Nephron progenitor cell (in vitro differentiated cells): ENCODE measurements at regions not wholly inside any gene's neighbourhood (a gene's known extent, or its start where the extent isn't known, plus 50 kb on each side); places are given as distances from the start of the nearest gene placed in this dataset.

Experiments
- DNase-seq: peaks from one replicate; pipeline ENCODE4 v3.0.0; 2021
- H3K27ac Mint-ChIP-seq: 2 replicates; pipeline ENCODE4 v1.8.0; 2021; ENCODE audit warnings: mild to moderate bottlenecking, moderate library complexity, mixed read lengths
- H3K27me3 Mint-ChIP-seq: 2 replicates; pipeline ENCODE4 v1.8.0; 2021; ENCODE audit warnings: mild to moderate bottlenecking, low read depth, mixed read lengths; ENCODE audit not compliant: poor library complexity
- H3K36me3 Mint-ChIP-seq: 2 replicates; pipeline ENCODE4 v1.8.0; 2021; ENCODE audit warnings: low read depth, mixed read lengths
- H3K4me1 Mint-ChIP-seq: 2 replicates; pipeline ENCODE4 v1.8.0; 2021; ENCODE audit warnings: mixed read lengths
- H3K4me3 Mint-ChIP-seq: 2 replicates; pipeline ENCODE4 v1.8.0; 2021; ENCODE audit warnings: mild to moderate bottlenecking, moderate library complexity, mixed read lengths
- H3K9me3 Mint-ChIP-seq: 2 replicates; pipeline ENCODE4 v1.8.0; 2021; ENCODE audit warnings: mild to moderate bottlenecking, moderate library complexity, mixed read lengths
- CTCF ChIP-seq: fragments of 200-600 bp; sonication (generic); IDR thresholded peaks from 2 replicates; pipeline ENCODE4 v1.5.0; 2021; ENCODE audit warnings: antibody characterized with exemption

- peaks cover 2% of the 10 kb centered on the region for H3K27me3 Mint-ChIP-seq
- TF ChIP-seq CTCF: no peak
- H3K4me3 Mint-ChIP-seq: no peak overlapping the region
- no peaks in the 10 kb centered on the region for H3K36me3 Mint-ChIP-seq
- peaks cover 12% of the 10 kb centered on the region for H3K9me3 Mint-ChIP-seq
- no peak overlapping the region for H3K27ac Mint-ChIP-seq
- DNase-seq: no peak
- H3K4me1 Mint-ChIP-seq: peaks cover 9% of the 10 kb centered on the region
These were observed 192.9 kb upstream of the LRRN1 start for GRCh38 chr3:3606321-3606720.

DNA sequence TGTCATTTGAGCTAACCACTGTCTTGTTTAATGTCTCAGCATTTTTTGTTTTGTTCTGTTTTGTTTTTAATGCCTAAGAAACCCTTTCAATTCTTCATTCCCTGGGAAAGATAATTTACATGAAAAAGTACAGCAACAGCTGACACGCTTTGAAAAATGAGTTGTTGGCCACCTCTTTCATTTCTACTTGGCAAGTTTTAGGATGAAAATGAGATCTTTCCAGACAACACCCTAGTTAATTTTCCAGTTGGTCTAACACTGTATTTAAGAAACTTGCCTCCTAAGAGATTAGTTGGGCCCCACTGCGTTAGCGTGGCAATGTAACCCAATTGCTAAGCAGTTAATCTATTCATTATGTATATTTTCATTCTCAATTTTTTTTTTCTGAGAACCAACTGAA lies 194.0 kb upstream of the LRRN1 start:
- Mint-ChIP-seq H3K27ac (no peak overlapping the region), H3K36me3 (no peaks in the 10 kb centered on the region), H3K4me1 (peaks cover 9% of the 10 kb centered on the region), H3K4me3 (no peak overlapping the region), H3K9me3 (peaks cover 12% of the 10 kb centered on the region), H3K27me3 (peaks cover 2% of the 10 kb centered on the region)
- no peak for TF ChIP-seq CTCF
- DNase-seq: no peak

- Mint-ChIP-seq H3K4me1 (peaks cover 9% of the 10 kb centered on the region), H3K27ac (no peak overlapping the region), H3K36me3 (no peaks in the 10 kb centered on the region), H3K27me3 (peaks cover 2% of the 10 kb centered on the region), H3K4me3 (no peak overlapping the region), H3K9me3 (peaks cover 3% of the 10 kb centered on the region)
- no peak for DNase-seq
- no peak for TF ChIP-seq CTCF
These were observed 195.9 kb upstream of the LRRN1 start for GRCh38 chr3:3603351-3603750.

DNA sequence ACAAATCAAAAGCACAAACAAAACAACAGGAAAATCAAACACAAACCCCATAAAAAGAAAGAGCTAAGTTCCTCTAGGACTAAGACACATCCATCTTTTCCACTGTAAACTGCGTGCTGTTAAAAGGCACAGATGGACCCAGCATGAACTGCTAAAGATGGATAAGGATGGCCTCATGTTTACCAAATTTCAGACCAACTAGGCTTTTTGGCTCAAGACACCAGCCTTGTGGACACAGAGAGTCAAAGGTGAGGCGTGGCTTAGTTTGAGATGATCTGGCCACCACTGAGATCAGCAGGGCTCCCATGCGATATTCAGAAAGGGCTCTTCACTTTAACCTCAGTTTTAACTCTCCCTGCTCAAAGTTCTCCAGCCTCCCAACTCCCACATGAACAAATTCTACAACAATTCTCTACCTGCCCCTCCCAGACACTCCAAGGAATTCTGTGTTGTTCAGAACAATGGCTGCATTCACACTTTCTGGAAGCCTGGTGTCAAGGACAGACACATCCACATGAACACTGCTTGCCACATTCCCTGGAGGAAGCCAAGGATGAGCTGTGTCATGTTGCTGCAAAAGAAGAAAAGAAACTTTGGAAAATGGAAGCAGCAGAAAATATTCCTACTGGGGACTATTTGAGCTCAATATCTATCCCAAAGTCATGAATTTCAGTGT lies 198.4 kb upstream of the LRRN1 start:
- Mint-ChIP-seq H3K9me3 (peaks cover 3% of the 10 kb centered on the region), H3K27ac (peak overlapping the region; percentile 55), H3K4me1 (peaks cover 9% of the 10 kb centered on the region), H3K4me3 (no peak overlapping the region), H3K36me3 (no peaks in the 10 kb centered on the region), H3K27me3 (no peaks in the 10 kb centered on the region)
- TF ChIP-seq CTCF: no peak
- no peak for DNase-seq

DNA sequence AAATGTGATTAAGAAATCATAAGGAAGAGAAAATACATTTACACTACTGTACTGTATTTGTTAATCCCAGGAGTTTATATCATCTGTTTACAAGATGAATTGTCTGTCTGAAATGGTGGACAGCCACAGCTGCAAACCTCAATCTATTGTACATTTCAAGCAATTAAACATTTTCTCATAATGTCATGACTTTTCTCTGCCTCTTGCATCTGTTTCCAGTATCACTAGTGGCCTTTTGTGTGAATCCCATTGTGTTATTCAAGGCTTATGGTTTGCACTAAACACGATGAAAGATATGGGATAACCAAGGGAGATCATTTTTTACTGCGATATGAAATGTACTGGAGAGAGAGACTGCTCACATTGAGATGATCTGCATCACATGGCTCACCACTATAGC lies 200.2 kb upstream of the LRRN1 start:
- Mint-ChIP-seq H3K4me3 (no peak overlapping the region), H3K9me3 (peaks cover 3% of the 10 kb centered on the region), H3K27me3 (no peaks in the 10 kb centered on the region), H3K36me3 (no peaks in the 10 kb centered on the region), H3K27ac (no peak overlapping the region), H3K4me1 (no peaks in the 10 kb centered on the region)
- no peak for DNase-seq
- no peak for TF ChIP-seq CTCF

DNA sequence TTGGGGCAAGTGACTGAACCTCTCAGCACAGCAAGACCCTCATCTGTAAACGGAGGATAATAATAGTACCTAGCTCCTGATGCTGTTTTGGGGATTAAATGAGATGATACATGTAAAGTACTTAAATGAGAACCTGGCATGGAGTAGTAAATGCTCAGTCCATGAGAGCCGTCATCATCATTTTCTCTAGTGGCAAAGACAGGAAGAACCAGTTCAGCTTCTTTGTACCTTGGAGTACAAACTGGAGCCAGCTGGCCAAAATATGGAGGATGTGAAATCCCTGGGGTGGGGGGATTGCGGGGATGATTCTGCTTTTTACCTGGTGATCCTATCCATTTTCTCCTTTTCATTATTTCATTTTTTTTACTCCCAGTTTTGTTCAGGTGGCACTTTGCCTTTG lies 204.2 kb upstream of the LRRN1 start:
- H3K9me3 Mint-ChIP-seq: peaks cover 9% of the 10 kb centered on the region
- H3K27ac Mint-ChIP-seq: no peak overlapping the region
- no peak overlapping the region for H3K4me3 Mint-ChIP-seq
- peaks cover 3% of the 10 kb centered on the region for H3K4me1 Mint-ChIP-seq
- no peaks in the 10 kb centered on the region for H3K36me3 Mint-ChIP-seq
- no peak for TF ChIP-seq CTCF
- DNase-seq: no peak
- no peaks in the 10 kb centered on the region for H3K27me3 Mint-ChIP-seq
